ENCODE measurements at regions not wholly inside any gene's neighbourhood (a gene's known extent, or its start where the extent isn't known, plus 50 kb on each side); places are given as distances from the start of the nearest gene placed in this dataset.

DNA sequence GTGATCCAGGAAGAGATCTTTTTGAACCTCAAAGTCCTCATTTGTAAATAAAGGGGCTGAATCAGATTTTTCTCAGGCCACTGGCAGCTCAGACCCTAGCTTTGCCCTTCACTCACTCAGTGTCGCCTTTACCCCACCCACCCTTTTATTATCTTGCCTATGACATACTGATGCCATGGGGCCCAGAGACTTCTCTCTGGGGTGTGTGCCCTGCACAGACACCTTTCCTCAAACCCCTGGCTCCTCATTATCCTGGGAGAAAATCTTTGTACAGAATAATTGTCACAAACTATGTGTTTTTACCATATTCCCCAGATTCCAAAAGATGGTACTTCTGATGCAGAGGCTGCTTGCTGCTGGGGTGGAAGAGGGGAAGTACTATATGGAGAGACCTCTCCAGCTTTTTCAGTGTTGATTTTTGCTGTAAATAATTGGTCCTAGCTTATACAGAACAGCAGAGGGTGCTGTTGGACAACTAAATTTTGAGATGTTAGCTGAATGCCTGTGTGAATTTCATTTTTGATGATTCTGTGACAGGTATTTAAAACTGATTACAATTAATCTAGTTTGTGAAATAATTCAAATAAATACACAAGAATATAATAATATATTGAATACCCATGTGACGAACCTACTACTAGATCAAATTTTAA lies 53.9 kb upstream of the DCD start:
- TF ChIP-seq, protein P1, sequence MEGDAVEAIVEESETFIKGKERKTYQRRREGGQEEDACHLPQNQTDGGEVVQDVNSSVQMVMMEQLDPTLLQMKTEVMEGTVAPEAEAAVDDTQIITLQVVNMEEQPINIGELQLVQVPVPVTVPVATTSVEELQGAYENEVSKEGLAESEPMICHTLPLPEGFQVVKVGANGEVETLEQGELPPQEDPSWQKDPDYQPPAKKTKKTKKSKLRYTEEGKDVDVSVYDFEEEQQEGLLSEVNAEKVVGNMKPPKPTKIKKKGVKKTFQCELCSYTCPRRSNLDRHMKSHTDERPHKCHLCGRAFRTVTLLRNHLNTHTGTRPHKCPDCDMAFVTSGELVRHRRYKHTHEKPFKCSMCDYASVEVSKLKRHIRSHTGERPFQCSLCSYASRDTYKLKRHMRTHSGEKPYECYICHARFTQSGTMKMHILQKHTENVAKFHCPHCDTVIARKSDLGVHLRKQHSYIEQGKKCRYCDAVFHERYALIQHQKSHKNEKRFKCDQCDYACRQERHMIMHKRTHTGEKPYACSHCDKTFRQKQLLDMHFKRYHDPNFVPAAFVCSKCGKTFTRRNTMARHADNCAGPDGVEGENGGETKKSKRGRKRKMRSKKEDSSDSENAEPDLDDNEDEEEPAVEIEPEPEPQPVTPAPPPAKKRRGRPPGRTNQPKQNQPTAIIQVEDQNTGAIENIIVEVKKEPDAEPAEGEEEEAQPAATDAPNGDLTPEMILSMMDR (conservative IDR thresholded peaks at IDR 0.05; ENCODE audit: low read length) = peak; percentile 89
- TF ChIP-seq EZH2phosphoT487 (IDR thresholded peaks at IDR 0.05; ENCODE audit: borderline replicate concordance, low read depth, low read length) = no peak
